HG03575 (cell line): ENCODE measurements at regions not wholly inside any gene's neighbourhood (a gene's known extent, or its start where the extent isn't known, plus 50 kb on each side); places are given as distances from the start of the nearest gene placed in this dataset.

Experiments used
- ATAC-seq: cut with Tn5 transposase; IDR thresholded peaks from one replicate; pipeline ENCODE4 v1.9.1; 2021; ENCODE audit not compliant: unreplicated experiment, insufficient number of reproducible peaks, low FRiP score; ENCODE audit errors: extremely low read depth

GRCh38 chr10:128868481-128868880 lies 598.6 kb upstream of the MGMT start:
- no peak for ATAC-seq

- no peak for ATAC-seq
Measured at GRCh38 chr10:128869101-128869749, 597.8 kb upstream of the MGMT start.

GRCh38 chr10:128870830-128871597 lies 596.0 kb upstream of the MGMT start:
- no peak for ATAC-seq

- ATAC-seq, result no peak
Measured at GRCh38 chr10:128871671-128872231, 595.3 kb upstream of the MGMT start.

GRCh38 chr10:128873411-128874054 lies 593.5 kb upstream of the MGMT start:
- ATAC-seq, result no peak

GRCh38 chr10:128874331-128874730 lies 592.7 kb upstream of the MGMT start:
- ATAC-seq, result no peak

- ATAC-seq, result no peak
Measured at GRCh38 chr10:128875030-128875744, 591.9 kb upstream of the MGMT start.

- ATAC-seq, result no peak
Measured at GRCh38 chr10:128875956-128876736, 590.9 kb upstream of the MGMT start.

- no peak for ATAC-seq
Measured at GRCh38 chr10:128877141-128877540, 589.9 kb upstream of the MGMT start.

- ATAC-seq, result no peak
Measured at GRCh38 chr10:128877936-128878335, 589.1 kb upstream of the MGMT start.

GRCh38 chr10:128879030-128879429 lies 588.0 kb upstream of the MGMT start:
- no peak for ATAC-seq

GRCh38 chr10:128879441-128880140 lies 587.5 kb upstream of the MGMT start:
- no peak for ATAC-seq

GRCh38 chr10:128880159-128880725 lies 586.8 kb upstream of the MGMT start:
- no peak for ATAC-seq

- ATAC-seq, result no peak
Measured at GRCh38 chr10:128881086-128881485, 586.0 kb upstream of the MGMT start.

GRCh38 chr10:128883231-128884032 lies 583.6 kb upstream of the MGMT start:
- ATAC-seq, result no peak

- ATAC-seq, result no peak
Measured at GRCh38 chr10:128884033-128884425, 583.0 kb upstream of the MGMT start.

- no peak for ATAC-seq
Measured at GRCh38 chr10:128884496-128885072, 582.5 kb upstream of the MGMT start.
